ENCODE measurements at regions not wholly inside any gene's neighbourhood (a gene's known extent, or its start where the extent isn't known, plus 50 kb on each side); places are given as distances from the start of the nearest gene placed in this dataset.

DNA sequence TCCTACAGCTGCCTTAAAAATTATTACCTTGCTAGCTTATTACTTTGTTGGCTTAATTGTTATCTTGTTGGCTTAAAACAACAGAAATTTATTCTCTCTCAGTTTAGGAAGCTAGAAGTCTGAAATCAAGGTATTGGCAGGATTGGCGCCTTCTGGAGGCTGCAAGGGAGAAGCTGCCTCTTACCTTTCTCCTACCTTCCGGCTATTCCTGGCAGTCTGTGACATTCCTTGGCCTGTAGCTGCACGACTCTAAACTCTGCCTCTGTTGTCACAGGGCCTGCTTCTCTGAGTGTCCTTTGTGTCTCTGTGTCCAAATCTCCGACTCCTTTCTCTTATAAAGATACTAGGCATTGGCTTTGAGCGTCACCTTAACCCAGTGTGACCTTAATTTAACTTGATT is 579.9 kb upstream of the B3GALT2 start:
- Histone ChIP-seq H3K27ac (ENCODE audit: extremely low read depth, low read depth, low read length) (no peak overlapping the region), H3K9me3 (replicated peaks; ENCODE audit: control insufficient read depth, insufficient read depth, low read depth, low read length) (0 out of 2 replicates have a peak, but pooled peaks cover 2% of the 10 kb centered on the region), H3K36me3 (ENCODE audit: control insufficient read depth, insufficient read depth, low read length) (no peaks in the 10 kb centered on the region), H3K4me3 (no peak overlapping the region), H3K79me2 (ENCODE audit: control insufficient read depth, insufficient read depth, low read length) (no peaks in the 10 kb centered on the region), H2AFZ (ENCODE audit: low read depth, low read length) (no peak overlapping the region), H3K4me2 (ENCODE audit: insufficient read depth, low read length) (no peak overlapping the region), H3K27me3 (ENCODE audit: control insufficient read depth in 2 of 2, insufficient read depth in 2 of 2, low read length in 2 of 2) (no peaks in the 10 kb centered on the region), H4K20me1 (replicated peaks; ENCODE audit: control insufficient read depth, insufficient read depth, low read length) (no peaks in the 10 kb centered on the region), H3K4me1 (replicated peaks in 1 of 2; ENCODE audit: control insufficient read depth in 2 of 2, insufficient read depth in 2 of 2, low read length in 2 of 2) (no peaks in the 10 kb centered on the region), H3K9me1 (ENCODE audit: control insufficient read depth, insufficient read depth, low read length) (no peaks in the 10 kb centered on the region), H3K9ac (ENCODE audit: insufficient read depth in 1 of 2, low read depth in 2 of 2, low read length in 2 of 2) (no peak overlapping the region)
- DNase-seq (ENCODE audit: extremely low read depth in 1 of 4, low spot score in 3 of 4) (no peak), FAIRE-seq (no peak), ATAC-seq (no peak)
- intact Hi-C loops (cut with micrococcal nuclease) (no loop called here), in situ Hi-C loops (cut with MboI) (no loop called here)
- 0% methylated on average over 5 of the region's 5 CpGs for WGBS (ENCODE audit: insufficient coverage, low coverage, missing lambda C conversion rate)
- TF ChIP-seq DMBX1 (CRISPR knock-in tag; IDR thresholded peaks at IDR 0.05; ENCODE audit: borderline replicate concordance) = no peak
- TF ChIP-seq, protein P1, sequence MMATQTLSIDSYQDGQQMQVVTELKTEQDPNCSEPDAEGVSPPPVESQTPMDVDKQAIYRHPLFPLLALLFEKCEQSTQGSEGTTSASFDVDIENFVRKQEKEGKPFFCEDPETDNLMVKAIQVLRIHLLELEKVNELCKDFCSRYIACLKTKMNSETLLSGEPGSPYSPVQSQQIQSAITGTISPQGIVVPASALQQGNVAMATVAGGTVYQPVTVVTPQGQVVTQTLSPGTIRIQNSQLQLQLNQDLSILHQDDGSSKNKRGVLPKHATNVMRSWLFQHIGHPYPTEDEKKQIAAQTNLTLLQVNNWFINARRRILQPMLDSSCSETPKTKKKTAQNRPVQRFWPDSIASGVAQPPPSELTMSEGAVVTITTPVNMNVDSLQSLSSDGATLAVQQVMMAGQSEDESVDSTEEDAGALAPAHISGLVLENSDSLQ (IDR thresholded peaks at IDR 0.05) = no peak
- no peak for TF ChIP-seq KAT2B (IDR thresholded peaks at IDR 0.05; ENCODE audit: low read depth, low read length)
- TF ChIP-seq, protein P2, sequence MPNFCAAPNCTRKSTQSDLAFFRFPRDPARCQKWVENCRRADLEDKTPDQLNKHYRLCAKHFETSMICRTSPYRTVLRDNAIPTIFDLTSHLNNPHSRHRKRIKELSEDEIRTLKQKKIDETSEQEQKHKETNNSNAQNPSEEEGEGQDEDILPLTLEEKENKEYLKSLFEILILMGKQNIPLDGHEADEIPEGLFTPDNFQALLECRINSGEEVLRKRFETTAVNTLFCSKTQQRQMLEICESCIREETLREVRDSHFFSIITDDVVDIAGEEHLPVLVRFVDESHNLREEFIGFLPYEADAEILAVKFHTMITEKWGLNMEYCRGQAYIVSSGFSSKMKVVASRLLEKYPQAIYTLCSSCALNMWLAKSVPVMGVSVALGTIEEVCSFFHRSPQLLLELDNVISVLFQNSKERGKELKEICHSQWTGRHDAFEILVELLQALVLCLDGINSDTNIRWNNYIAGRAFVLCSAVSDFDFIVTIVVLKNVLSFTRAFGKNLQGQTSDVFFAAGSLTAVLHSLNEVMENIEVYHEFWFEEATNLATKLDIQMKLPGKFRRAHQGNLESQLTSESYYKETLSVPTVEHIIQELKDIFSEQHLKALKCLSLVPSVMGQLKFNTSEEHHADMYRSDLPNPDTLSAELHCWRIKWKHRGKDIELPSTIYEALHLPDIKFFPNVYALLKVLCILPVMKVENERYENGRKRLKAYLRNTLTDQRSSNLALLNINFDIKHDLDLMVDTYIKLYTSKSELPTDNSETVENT (CRISPR knock-in tag; IDR thresholded peaks at IDR 0.05) = no peak
- no peak for TF ChIP-seq ZNF551 (CRISPR knock-in tag; IDR thresholded peaks at IDR 0.05)
- TF ChIP-seq, protein P3, sequence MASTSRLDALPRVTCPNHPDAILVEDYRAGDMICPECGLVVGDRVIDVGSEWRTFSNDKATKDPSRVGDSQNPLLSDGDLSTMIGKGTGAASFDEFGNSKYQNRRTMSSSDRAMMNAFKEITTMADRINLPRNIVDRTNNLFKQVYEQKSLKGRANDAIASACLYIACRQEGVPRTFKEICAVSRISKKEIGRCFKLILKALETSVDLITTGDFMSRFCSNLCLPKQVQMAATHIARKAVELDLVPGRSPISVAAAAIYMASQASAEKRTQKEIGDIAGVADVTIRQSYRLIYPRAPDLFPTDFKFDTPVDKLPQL (IDR thresholded peaks at IDR 0.05; ENCODE audit: extremely low read depth, insufficient read length) = no peak
- ChIA-PET POLR2A (no interaction called here), CTCF (ENCODE audit: low intra/inter-chr PET ratio) (no interaction called here)
- BruUV-seq (replicated peaks) = no TSS peak

Measured in K562 (cell line).